D721Med (cell line): ENCODE measurements at regions not wholly inside any gene's neighbourhood (a gene's known extent, or its start where the extent isn't known, plus 50 kb on each side); places are given as distances from the start of the nearest gene placed in this dataset.

Source experiments
- DNase-seq: peaks from one replicate; pipeline ENCODE4 v3.0.0; 2011; ENCODE audit warnings: low spot score; ENCODE audit not compliant: insufficient read length
- FAIRE-seq: peaks from 2 replicates; lab custom pipeline; 2011; peaks lifted over from hg19 to GRCh38; lab: Jason Lieb, UNC
- CTCF ChIP-seq: IDR thresholded peaks from 2 replicates; pipeline ENCODE4 v1.5.1; 2012; ENCODE audit warnings: mild to moderate bottlenecking, control low read depth; ENCODE audit not compliant: insufficient read depth; ENCODE audit errors: missing control alignments

- TF ChIP-seq CTCF: no peak
- no peak for DNase-seq
- peak; percentile 55 for FAIRE-seq
These were observed 2082.8 kb upstream of the TENM3 start for GRCh38 chr4:180160195-180160983.

GRCh38 chr4:180164799-180165198 is 2078.4 kb upstream of the TENM3 start:
- DNase-seq (no peak), FAIRE-seq (no peak)
- TF ChIP-seq CTCF: no peak

GRCh38 chr4:180169394-180169793 is 2073.8 kb upstream of the TENM3 start:
- FAIRE-seq (peak; percentile 56), DNase-seq (no peak)

DNA sequence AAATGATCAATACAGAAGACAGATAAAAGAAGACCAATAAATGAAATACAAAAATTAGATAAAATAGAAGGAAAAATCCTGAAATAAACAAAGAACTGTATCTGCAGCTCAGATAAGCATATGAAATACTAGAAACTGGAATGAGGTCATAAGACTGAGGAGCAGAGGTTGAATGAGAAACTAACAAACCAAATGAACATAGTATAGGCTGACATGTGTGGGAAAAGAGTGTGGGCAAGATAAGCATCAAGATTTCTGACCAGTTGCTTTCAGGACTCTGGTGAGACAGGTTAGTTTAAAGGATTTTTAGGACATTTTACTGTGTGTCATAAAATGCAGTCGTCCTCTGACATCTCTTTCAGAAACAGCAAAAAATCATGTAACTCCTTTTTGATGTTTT is 2073.2 kb upstream of the TENM3 start:
- FAIRE-seq (no peak), DNase-seq (no peak)
- TF ChIP-seq CTCF: no peak

More at GRCh38 chr4:180169394-180169793, 2073.8 kb upstream of the TENM3 start:
- TF ChIP-seq CTCF: no peak

DNA sequence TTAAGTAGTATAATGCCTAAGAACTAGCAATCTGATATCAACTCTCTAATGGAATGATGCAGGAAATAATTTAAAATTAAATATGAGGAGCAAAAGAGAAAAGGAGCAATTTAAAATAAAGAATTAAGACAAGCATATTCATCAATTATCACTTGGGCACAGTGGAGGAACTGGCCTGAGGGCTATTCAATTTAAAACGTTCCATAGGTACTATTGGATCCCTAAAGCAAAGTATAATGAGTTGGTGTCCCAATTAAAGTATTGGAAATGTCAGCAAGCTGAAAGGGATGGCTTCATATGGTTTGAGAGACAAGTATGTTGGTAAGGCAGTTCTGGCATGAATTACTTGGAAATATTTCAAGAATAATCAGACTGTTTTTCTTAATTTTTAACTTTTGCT is 2064.1 kb upstream of the TENM3 start:
- no peak for DNase-seq
- FAIRE-seq: no peak
- no peak for TF ChIP-seq CTCF

DNA sequence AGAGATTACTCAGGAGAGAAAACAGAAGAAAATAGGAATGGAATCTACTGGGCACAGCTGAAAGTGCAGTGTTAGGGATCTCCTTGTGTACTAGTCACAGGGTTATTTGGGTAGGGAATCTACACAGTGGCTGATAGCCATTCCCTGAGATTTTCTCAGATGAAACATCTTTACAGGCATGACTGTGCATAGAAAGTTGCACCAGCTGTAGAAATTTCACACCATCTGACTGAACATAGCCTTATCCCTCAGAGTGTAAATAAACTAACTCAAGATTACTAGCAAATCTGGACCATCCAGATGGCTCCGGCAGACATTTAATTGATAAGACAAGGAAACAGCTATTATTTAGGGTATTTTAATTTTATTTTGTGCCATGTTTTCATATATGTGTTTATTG is 2053.5 kb upstream of the TENM3 start:
- TF ChIP-seq CTCF: no peak
- no peak for DNase-seq
- FAIRE-seq: no peak

DNA sequence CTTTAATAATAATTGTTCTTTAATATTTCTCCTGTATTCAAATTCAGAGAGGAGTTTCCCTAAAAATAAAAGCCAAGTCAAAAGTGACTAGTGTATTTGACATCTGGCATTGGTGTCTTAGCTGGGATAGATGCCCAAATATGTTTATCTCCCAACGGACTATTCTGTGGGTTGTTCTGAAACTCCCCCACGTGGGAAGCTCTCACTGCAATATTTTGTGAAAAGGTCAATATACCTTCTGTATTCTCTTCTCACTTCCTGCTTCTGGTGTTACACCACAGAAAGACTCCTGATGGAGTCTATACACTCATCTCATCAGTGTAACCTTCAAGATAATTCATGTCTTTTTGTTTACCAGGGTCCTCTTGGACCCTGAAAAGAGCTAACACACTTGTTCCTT is 2052.8 kb upstream of the TENM3 start:
- no peak for TF ChIP-seq CTCF
- DNase-seq (no peak), FAIRE-seq (no peak)
